Smooth muscle cell (in vitro differentiated cells): ENCODE measurements at regions not wholly inside any gene's neighbourhood (a gene's known extent, or its start where the extent isn't known, plus 50 kb on each side); places are given as distances from the start of the nearest gene placed in this dataset.

Source experiments
- DNase-seq: peaks from one replicate; lab custom pipeline; 2025; ENCODE audit not compliant: unreplicated experiment; lab: John Stamatoyannopoulos, UW
- H2AFZ ChIP-seq: fragments of 200-600 bp; sonication (generic); 2 replicates; pipeline ENCODE4 v1.6.0; 2016; ENCODE audit warnings: antibody characterized with exemption, low read depth, mild to moderate bottlenecking
- H3F3A ChIP-seq: fragments of 200-600 bp; sonication (generic); 2 replicates; pipeline ENCODE4 v1.6.0; 2017; ENCODE audit warnings: antibody characterized with exemption, low read depth
- H3K27ac ChIP-seq: fragments of 200-600 bp; sonication (generic); 2 replicates; pipeline ENCODE4 v1.5.1; 2016; ENCODE audit warnings: low read depth, mild to moderate bottlenecking
- H3K27me3 ChIP-seq: fragments of 200-600 bp; sonication (generic); 2 replicates; pipeline ENCODE4 v1.6.1; 2016; ENCODE audit warnings: low read depth, mild to moderate bottlenecking
- H3K36me3 ChIP-seq: fragments of 200-600 bp; sonication (generic); 2 replicates; pipeline ENCODE4 v1.5.1; 2016; ENCODE audit warnings: low read depth
- H3K4me1 ChIP-seq: fragments of 200-600 bp; sonication (generic); 2 replicates; pipeline ENCODE4 v1.5.1; 2016; ENCODE audit warnings: low read depth
- H3K4me2 ChIP-seq: fragments of 200-600 bp; sonication (generic); 2 replicates; pipeline ENCODE4 v1.6.0; 2016; ENCODE audit warnings: mild to moderate bottlenecking
- H3K4me3 ChIP-seq: fragments of 200-600 bp; sonication (generic); 2 replicates; pipeline ENCODE4 v1.5.1; 2016; ENCODE audit warnings: mild to moderate bottlenecking
- H3K79me2 ChIP-seq: fragments of 200-600 bp; sonication (generic); 2 replicates; pipeline ENCODE4 v1.6.0; 2016; ENCODE audit warnings: low read depth, mild to moderate bottlenecking
- H3K9ac ChIP-seq: fragments of 200-600 bp; sonication (generic); 2 replicates; pipeline ENCODE4 v1.6.0; 2016; ENCODE audit warnings: low read depth
- H3K9me3 ChIP-seq: fragments of 200-600 bp; sonication (generic); replicated peaks from 2 replicates; pipeline ENCODE4 v1.5.1; 2016; ENCODE audit warnings: low read depth
- H4K20me1 ChIP-seq: fragments of 200-600 bp; sonication (generic); 2 replicates; pipeline ENCODE4 v1.6.0; 2016; ENCODE audit warnings: low read depth
- CTCF ChIP-seq: fragments of 200-600 bp; sonication (generic); IDR thresholded peaks from 2 replicates; pipeline ENCODE4 v1.5.1; 2017; ENCODE audit warnings: borderline replicate concordance, mild to moderate bottlenecking, antibody characterized with exemption; ENCODE audit not compliant: insufficient read depth, poor library complexity, severe bottlenecking
- WGBS: methylation state at CpG from one replicate; pipeline ENCODE4 v1.1.7; 2016; ENCODE audit warnings: low lambda C conversion rate; 5-methylcytosine and 5-hydroxymethylcytosine counted together

DNA sequence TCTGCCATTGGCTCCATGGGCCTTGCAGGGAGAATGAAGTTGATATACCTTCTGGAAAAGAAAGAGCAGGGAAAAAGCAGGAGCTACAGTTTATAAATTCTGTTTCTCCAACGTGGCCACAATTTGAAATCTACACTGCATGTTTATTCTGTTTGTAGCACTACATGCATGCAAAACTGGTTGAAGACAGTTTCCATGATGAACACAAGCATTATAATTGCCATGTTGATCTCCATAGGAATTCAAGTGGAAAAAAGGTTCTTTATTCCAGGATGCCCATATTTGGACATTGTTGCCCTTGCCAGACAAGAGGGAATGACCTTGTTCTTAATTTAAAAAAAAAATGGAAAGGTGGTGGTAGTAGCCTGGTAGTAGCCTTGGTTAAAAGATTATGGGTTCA, 69.2 kb upstream of the PALM2AKAP2 start:
- no peaks in the 10 kb centered on the region for H4K20me1 ChIP-seq
- no peak for DNase-seq
- no peak for TF ChIP-seq CTCF
- no peak overlapping the region for H3K27ac ChIP-seq
- H3K27me3 ChIP-seq: no peaks in the 10 kb centered on the region
- H2AFZ ChIP-seq: no peak overlapping the region
- no peak overlapping the region for H3K4me3 ChIP-seq
- no peak overlapping the region for H3K9ac ChIP-seq
- 87% methylated on average over 1 of the region's 1 CpG for WGBS
- no peak overlapping the region for H3K4me2 ChIP-seq
- no peaks in the 10 kb centered on the region for H3K79me2 ChIP-seq
- H3K36me3 ChIP-seq: no peaks in the 10 kb centered on the region
- H3F3A ChIP-seq: no peaks in the 10 kb centered on the region
- H3K4me1 ChIP-seq: no peaks in the 10 kb centered on the region
- no peaks in the 10 kb centered on the region for H3K9me3 ChIP-seq

- Histone ChIP-seq H3K79me2 (no peaks in the 10 kb centered on the region), H4K20me1 (no peaks in the 10 kb centered on the region), H3K9me3 (no peaks in the 10 kb centered on the region), H2AFZ (no peak overlapping the region), H3K27ac (no peak overlapping the region), H3K4me3 (no peak overlapping the region), H3K4me1 (no peaks in the 10 kb centered on the region), H3F3A (no peaks in the 10 kb centered on the region), H3K4me2 (no peak overlapping the region), H3K36me3 (no peaks in the 10 kb centered on the region), H3K27me3 (no peaks in the 10 kb centered on the region), H3K9ac (no peak overlapping the region)
- WGBS: 61% methylated on average over 6 of the region's 6 CpGs
- TF ChIP-seq CTCF: no peak
- no peak for DNase-seq
Observed at GRCh38 chr9:109715344-109715743, 64.7 kb upstream of the PALM2AKAP2 start.

DNA sequence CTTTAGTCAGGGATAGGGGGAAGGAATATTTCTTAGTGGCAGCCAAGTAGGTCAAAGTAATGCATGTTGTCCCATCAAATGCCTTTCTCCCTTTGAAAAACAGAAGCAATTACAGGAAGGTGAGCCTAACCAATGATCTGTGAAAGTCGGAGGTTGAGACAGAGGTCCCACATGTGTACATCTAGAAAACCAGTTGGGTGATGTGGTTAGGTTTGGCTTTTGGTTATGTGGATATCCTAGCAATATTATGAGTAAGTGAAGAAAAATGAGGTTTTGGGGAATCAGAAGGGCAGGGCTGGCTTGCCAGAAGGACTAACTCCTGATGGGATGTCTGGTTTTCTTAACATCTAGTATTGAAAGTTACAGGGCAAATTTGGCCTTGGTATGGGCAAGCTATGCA, 63.4 kb upstream of the PALM2AKAP2 start:
- no peaks in the 10 kb centered on the region for H3K4me1 ChIP-seq
- H3F3A ChIP-seq: no peaks in the 10 kb centered on the region
- H3K4me3 ChIP-seq: no peak overlapping the region
- H3K27me3 ChIP-seq: no peaks in the 10 kb centered on the region
- H3K79me2 ChIP-seq: no peaks in the 10 kb centered on the region
- no peaks in the 10 kb centered on the region for H3K9me3 ChIP-seq
- DNase-seq: no peak
- H4K20me1 ChIP-seq: no peaks in the 10 kb centered on the region
- H3K9ac ChIP-seq: no peak overlapping the region
- no peak for TF ChIP-seq CTCF
- H3K4me2 ChIP-seq: no peak overlapping the region
- no peak overlapping the region for H2AFZ ChIP-seq
- WGBS: 97% methylated on average over 1 of the region's 1 CpG
- no peaks in the 10 kb centered on the region for H3K36me3 ChIP-seq
- H3K27ac ChIP-seq: no peak overlapping the region

DNA sequence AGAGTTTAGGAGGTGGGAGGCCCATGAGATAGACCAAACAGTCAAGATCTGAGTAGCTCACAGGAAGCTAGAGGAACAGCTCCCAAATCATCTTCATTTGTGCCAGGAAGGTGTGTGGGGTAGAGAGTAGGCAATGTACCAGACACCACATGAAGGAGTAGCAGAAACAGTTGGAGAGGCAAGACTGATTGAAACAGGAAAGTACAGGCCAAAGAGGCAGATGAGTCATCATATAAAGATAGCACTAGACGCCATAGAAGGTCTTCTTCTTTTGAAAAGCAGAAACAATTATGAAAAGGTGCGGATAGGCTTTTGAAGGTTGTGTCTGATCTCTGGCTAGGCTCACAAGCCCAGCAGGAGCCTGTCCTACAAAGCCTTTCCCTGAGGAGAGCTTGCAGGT, 62.7 kb upstream of the PALM2AKAP2 start:
- Histone ChIP-seq H4K20me1 (no peaks in the 10 kb centered on the region), H3K4me1 (no peaks in the 10 kb centered on the region), H3F3A (no peaks in the 10 kb centered on the region), H3K27me3 (no peaks in the 10 kb centered on the region), H3K79me2 (no peaks in the 10 kb centered on the region), H3K36me3 (no peaks in the 10 kb centered on the region), H3K27ac (no peak overlapping the region), H3K9ac (no peak overlapping the region), H3K9me3 (no peaks in the 10 kb centered on the region), H2AFZ (no peak overlapping the region), H3K4me3 (no peak overlapping the region), H3K4me2 (no peak overlapping the region)
- no peak for TF ChIP-seq CTCF
- no peak for DNase-seq
- 39% methylated on average over 2 of the region's 2 CpGs for WGBS
